Epithelial cell of proximal tubule (primary cell): ENCODE measurements at regions not wholly inside any gene's neighbourhood (a gene's known extent, or its start where the extent isn't known, plus 50 kb on each side); places are given as distances from the start of the nearest gene placed in this dataset.
"Not testable (repeated sequence)": the region's sequence is repeated elsewhere in the genome, so short reads cannot be mapped to it uniquely, and the experiment has no call there.

Experiments
- DNase-seq: peaks from one replicate; pipeline ENCODE4 v3.0.0-alpha.2; 2011; ENCODE audit warnings: low read depth
- H3K4me3 ChIP-seq: 2 replicates; pipeline ENCODE4 v1.5.1; 2011; ENCODE audit warnings: low read depth, mild to moderate bottlenecking, low read length
- TF ChIP-seq, protein P1 (sequence below): conservative IDR thresholded peaks from 2 replicates; pipeline ENCODE4 v1.5.1; 2012; ENCODE audit warnings: low read depth, mild to moderate bottlenecking, low read length

DNA sequence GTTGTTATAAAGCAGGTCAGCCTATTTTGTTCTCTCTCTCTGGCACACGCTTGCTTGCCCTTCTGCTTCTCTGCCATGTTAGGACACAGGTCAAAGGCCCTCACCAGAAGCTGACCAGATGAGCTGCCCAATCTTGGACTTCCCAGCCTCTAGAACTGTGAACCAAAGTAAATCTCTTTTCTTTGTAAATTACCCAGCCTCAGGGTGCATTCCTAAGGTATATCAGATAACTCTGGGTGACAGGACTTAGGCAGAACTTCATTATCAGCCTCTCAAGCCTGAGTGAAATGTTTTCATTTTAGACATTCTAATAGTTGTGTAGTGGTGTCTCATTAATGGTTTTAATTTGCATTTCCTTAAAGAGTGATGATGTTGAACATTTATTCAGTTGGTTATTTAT is 124.3 kb downstream of the CDRT15L2 start:
- no peak overlapping the region for H3K4me3 ChIP-seq
- DNase-seq: no peak
- TF ChIP-seq, protein P1, sequence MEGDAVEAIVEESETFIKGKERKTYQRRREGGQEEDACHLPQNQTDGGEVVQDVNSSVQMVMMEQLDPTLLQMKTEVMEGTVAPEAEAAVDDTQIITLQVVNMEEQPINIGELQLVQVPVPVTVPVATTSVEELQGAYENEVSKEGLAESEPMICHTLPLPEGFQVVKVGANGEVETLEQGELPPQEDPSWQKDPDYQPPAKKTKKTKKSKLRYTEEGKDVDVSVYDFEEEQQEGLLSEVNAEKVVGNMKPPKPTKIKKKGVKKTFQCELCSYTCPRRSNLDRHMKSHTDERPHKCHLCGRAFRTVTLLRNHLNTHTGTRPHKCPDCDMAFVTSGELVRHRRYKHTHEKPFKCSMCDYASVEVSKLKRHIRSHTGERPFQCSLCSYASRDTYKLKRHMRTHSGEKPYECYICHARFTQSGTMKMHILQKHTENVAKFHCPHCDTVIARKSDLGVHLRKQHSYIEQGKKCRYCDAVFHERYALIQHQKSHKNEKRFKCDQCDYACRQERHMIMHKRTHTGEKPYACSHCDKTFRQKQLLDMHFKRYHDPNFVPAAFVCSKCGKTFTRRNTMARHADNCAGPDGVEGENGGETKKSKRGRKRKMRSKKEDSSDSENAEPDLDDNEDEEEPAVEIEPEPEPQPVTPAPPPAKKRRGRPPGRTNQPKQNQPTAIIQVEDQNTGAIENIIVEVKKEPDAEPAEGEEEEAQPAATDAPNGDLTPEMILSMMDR: no peak

DNA sequence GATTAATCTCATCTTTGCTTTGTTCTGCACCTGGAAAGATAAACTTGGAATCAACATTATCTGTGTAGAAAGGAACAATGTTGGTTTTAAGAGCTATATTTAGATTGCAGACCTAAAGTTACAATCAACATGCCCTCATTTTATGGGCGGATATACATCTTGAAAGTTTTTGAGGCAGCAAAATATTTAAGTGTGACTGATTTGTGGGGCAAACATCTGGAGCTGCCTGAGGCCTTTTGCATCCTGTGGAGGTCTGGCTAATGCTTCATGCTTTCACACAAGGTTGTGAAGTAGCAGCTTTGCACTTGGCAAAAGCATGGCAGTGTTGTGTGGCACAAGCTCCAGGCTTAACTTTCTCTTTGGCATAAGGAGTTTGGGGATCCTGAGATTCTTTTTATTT is 125.7 kb downstream of the CDRT15L2 start:
- not testable (repeated sequence) for DNase-seq, H3K4me3 ChIP-seq

DNA sequence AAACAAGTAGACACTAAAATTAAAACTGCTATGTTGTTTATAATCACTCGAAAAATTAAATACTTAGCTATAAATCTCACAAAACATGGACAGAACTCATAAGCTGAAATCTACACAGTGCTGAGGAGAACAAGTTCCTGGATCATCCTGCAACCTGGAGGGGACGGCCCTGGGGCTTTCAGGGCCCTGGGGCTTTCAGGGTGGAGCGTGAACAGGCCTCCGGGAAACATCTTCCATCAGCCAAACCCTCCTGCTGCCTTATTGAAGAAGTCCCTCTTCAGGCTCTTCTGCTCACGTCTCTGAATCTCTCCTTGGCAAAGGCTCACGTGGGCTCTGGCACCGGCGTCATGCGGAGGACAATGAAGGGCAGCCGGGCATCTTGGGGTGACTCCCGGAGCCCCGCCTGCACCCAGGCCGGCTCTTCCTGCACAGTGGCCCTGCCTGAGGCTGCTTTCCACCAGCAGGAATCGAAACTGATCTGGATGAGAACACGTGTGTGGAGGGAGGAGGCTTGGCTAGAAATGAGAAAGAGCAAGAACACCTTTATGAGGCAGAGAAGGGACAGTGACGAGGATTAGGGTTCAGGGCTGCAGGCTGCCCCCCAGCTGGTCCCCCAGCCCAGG is 127.3 kb downstream of the CDRT15L2 start:
- TF ChIP-seq, protein P1: no peak
- no peak for DNase-seq
- no peak overlapping the region for H3K4me3 ChIP-seq

DNA sequence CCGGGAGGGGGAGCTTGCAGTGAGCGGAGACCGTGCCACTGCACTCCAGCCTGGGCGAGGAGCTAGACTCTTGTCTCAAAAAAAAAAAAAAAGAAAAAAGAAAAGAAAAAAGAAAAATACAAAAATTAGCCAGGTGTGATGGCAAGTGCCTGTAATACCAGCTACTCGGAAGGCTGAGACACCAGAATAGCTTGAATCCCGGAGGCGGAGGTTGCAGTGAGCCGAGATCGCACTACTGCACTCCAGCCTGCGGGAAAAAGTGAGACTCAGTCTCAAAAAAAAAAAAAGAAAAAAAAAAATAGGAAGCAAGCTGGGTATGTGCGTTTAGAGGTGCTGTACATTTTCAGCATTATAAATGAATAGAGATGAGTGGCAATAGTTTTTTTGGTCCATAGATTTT is 129.3 kb downstream of the CDRT15L2 start:
- H3K4me3 ChIP-seq, DNase-seq: not testable (repeated sequence)

DNA sequence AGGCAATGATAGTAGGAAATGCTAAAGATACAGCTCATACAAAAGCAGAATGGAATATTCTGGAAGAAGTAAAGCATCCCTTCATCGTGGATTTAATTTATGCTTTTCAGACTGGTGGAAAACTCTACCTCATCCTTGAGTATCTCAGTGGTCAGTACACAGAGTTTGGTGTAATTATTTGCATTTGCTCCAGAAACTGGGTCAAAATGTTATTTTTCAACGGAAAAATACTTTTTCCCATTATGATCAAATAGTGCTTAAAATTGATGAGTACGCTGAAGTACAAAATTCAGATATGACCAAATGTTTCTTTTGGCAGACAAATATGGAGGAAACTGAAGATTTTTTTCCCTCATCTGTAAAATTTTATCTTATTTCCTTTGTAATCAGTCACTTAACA is 137.0 kb downstream of the CDRT15L2 start:
- not testable (repeated sequence) for H3K4me3 ChIP-seq, DNase-seq

DNA sequence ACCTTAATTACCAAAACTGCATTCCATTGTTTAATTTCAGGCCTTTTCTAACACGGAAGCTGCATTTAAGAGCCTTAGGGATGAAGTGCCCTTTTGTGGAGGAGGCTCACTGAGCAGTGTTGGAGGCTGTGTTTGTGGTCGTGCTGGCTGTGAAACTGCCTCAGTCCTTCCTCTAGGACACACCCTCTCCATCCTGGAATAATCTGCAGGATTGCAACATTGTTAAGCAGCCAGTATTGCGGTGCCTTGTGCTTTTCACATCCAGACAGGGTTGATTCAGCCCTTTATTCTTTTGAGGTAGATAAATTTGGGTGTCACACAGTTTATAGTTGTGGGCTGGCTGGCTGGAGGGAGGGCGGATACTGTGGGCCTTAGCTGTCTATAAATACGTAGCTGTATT is 141.6 kb downstream of the CDRT15L2 start:
- TF ChIP-seq, protein P1: no peak
- no peak for DNase-seq
- H3K4me3 ChIP-seq: no peak overlapping the region

DNA sequence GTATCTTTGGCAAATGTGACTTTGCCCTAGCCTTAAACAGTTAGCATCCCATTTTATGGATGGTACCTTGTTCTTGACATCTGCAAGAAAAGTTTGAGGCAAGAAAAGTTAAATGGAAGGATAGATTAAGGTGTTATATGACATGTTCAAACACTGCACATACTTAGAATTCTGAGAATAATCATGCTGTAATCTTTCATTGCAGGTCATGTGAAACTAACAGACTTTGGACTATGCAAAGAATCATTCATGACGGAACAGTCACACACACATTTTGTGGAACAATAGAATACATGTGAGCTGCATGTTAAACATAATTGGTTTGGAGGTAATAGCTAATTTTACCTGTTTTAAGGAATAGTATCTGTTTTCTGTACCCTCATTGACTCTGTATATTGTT is 144.9 kb downstream of the CDRT15L2 start:
- DNase-seq, H3K4me3 ChIP-seq: not testable (repeated sequence)

DNA sequence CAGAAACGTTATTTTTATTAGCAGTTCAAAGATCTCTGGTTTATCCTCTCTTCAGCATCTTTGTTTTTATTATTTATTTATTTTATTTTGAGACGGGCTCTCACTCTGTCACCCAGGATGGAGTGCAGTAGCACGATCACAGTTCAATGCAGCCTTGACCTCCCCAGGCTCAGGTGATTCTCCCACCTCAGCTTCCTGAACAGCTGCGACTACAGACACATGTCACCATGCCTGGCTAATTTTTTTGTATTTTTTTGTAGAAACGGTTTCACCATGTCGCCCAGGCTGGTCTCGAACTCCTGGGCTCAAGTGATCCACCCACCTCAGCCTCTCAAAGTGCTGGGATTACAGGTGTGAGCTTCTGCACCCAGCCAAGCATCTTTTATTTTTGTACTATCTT is 147.7 kb downstream of the CDRT15L2 start:
- not testable (repeated sequence) for H3K4me3 ChIP-seq, DNase-seq

DNA sequence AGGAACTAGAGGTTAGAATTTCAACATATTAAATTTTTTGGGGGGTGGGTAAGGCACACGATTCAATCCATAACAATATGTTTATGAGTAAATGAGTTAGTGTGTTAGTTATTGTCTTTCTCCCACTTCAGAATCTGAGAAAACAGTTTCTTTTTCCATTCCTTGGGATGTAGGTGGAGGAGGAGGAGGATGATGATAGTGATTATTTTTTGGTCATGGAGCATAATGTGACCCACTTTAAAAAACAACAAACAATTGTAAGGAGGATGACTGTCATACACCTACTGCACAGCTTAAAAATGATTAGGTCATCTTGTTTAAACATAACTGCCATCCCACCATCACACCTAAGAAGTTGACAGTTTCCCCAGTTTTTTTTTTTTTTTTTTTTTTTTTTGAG is 148.7 kb downstream of the CDRT15L2 start:
- DNase-seq: no peak
- no peak overlapping the region for H3K4me3 ChIP-seq
- TF ChIP-seq, protein P1: no peak

DNA sequence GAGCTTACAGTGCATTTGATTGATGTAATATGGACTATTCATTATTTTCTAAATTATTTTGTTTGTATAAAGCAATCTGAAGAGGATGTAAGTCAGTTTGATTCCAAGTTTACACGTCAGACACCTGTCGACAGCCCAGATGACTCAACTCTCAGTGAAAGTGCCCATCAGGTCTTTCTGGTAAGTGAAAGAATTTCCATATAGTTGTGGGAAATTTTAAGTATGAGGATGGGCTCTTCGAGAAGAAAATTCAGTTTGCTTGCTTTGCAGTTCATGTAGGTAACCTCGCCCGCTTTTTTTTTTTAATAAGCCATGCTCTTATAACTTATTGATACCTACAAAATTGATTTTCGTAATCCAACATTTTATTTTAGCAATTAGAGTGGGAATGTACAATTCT is 151.6 kb downstream of the CDRT15L2 start:
- not testable (repeated sequence) for H3K4me3 ChIP-seq, DNase-seq
